SK-N-SH treated with all-trans-retinoic acid at 6 μM for 48 hours (cell line): ENCODE measurements at regions not wholly inside any gene's neighbourhood (a gene's known extent, or its start where the extent isn't known, plus 50 kb on each side); places are given as distances from the start of the nearest gene placed in this dataset.

Source experiments
- ARNTL ChIP-seq: fragments of 450-650 bp; formaldehyde crosslinking; IDR thresholded peaks from 2 replicates; pipeline ENCODE4 v1.5.0; 2020; ENCODE audit warnings: low read depth, mild to moderate bottlenecking, moderate library complexity, borderline replicate concordance
- CREB5 ChIP-seq: fragments of 250-450 bp; sonication (Bioruptor Pico); IDR thresholded peaks from 2 replicates; pipeline ENCODE4 v1.5.1; 2020; ENCODE audit warnings: low read depth, mild to moderate bottlenecking, moderate library complexity
- CSDC2 ChIP-seq: fragments of 250-450 bp; sonication (Bioruptor Pico); IDR thresholded peaks from 2 replicates; pipeline ENCODE4 v1.5.0; 2020; ENCODE audit warnings: mild to moderate bottlenecking, moderate library complexity
- ESRRG ChIP-seq: fragments of 250-450 bp; sonication (Bioruptor Pico); IDR thresholded peaks from 2 replicates; pipeline ENCODE4 v1.6.1; 2021; ENCODE audit warnings: mild to moderate bottlenecking
- ISL1 ChIP-seq: fragments of 250-450 bp; sonication (Bioruptor Pico); IDR thresholded peaks from 2 replicates; pipeline ENCODE4 v2.1.2; 2022; ENCODE audit warnings: mild to moderate bottlenecking, moderate library complexity
- OSR1 ChIP-seq: fragments of 250-450 bp; sonication (Bioruptor Pico); IDR thresholded peaks from 2 replicates; pipeline ENCODE4 v1.8.0; 2022; ENCODE audit warnings: moderate library complexity, mild to moderate bottlenecking, inconsistent platforms
- PATZ1 ChIP-seq: fragments of 250-450 bp; sonication (Bioruptor Pico); IDR thresholded peaks from 2 replicates; pipeline ENCODE4 v1.8.0; 2020; ENCODE audit warnings: mild to moderate bottlenecking, moderate library complexity, borderline replicate concordance
- POU6F1 ChIP-seq: fragments of 250-450 bp; sonication (Bioruptor Pico); IDR thresholded peaks from 2 replicates; pipeline ENCODE4 v1.8.0; 2021; ENCODE audit warnings: low read depth, mild to moderate bottlenecking, moderate library complexity, borderline replicate concordance
- SNAI2 ChIP-seq: fragments of 250-450 bp; sonication (Bioruptor Pico); IDR thresholded peaks from 2 replicates; pipeline ENCODE4 v1.5.0; 2020; ENCODE audit warnings: mild to moderate bottlenecking, moderate library complexity
- ZFP3 ChIP-seq: fragments of 250-450 bp; sonication (Bioruptor Pico); IDR thresholded peaks from 2 replicates; pipeline ENCODE4 v1.5.0; 2020; ENCODE audit warnings: mild to moderate bottlenecking, moderate library complexity
- ZFP30 ChIP-seq: fragments of 450-650 bp; formaldehyde crosslinking; IDR thresholded peaks from 2 replicates; pipeline ENCODE4 v1.5.0; 2022; ENCODE audit warnings: mild to moderate bottlenecking, moderate library complexity
- ZNF8 ChIP-seq: fragments of 450-650 bp; formaldehyde crosslinking; IDR thresholded peaks from 2 replicates; pipeline ENCODE4 v1.5.0; 2020; ENCODE audit warnings: mild to moderate bottlenecking, moderate library complexity

DNA sequence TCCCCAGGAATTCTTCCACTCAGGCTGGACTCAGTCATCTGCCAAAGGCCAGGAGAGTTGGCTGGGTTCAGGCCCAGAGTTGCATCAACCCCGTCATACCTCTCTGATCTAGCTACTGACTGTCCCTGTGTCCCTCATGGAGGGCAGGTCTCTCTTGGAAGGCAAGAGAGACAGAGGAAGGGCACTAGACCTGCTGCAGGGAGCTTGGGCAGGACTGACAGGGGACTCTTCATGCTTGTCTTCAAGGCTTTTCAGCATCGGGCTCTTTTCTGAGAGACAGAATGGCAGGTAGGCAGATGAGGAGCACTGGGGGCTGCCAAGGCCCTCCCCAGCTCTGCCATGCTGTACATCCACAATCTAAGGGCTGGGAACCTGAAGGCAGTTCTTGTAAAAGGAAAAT, 140.1 kb upstream of the MRPS22 start:
- TF ChIP-seq ZNF8 (no peak), PATZ1 (CRISPR knock-in tag) (no peak), CREB5 (CRISPR knock-in tag) (no peak), ZFP3 (CRISPR knock-in tag) (no peak), SNAI2 (CRISPR knock-in tag) (no peak), ARNTL (CRISPR knock-in tag) (no peak), ESRRG (CRISPR knock-in tag) (no peak), POU6F1 (no peak), OSR1 (CRISPR knock-in tag) (no peak), CSDC2 (CRISPR knock-in tag) (no peak), ZFP30 (no peak), ISL1 (CRISPR knock-in tag) (no peak)
